Motor neuron (in vitro differentiated cells): ENCODE measurements at regions not wholly inside any gene's neighbourhood (a gene's known extent, or its start where the extent isn't known, plus 50 kb on each side); places are given as distances from the start of the nearest gene placed in this dataset.

Experiments
- ATAC-seq, 8 experiments: fragments of 200-7000 bp; cut with Tn5 transposase; replicated peaks in 6 of 8; 2 replicates each; pipeline ENCODE4 v1.8.0; 2021; ENCODE audit warnings: mild to moderate bottlenecking in 8 of 8, moderate library complexity in 8 of 8
- H3K27ac ChIP-seq, 2 donors: fragments of 250-450 bp; sonication (Bioruptor Pico); 2 replicates each; pipeline ENCODE4 v1.9.0; 2021; ENCODE audit warnings: antibody characterized with exemption in 2 of 2, mild to moderate bottlenecking in 2 of 2, moderate library complexity in 1 of 2
- H3K4me1 ChIP-seq, 2 donors: fragments of 250-450 bp; sonication (Bioruptor Pico); replicated peaks in 1 of 2; 2 replicates each; pipeline ENCODE4 v1.6.1; 2021; ENCODE audit warnings: antibody characterized with exemption in 2 of 2, mild to moderate bottlenecking in 2 of 2, moderate library complexity in 1 of 2
- H3K4me3 ChIP-seq, 5 donors: fragments of 250-450 bp; sonication (Bioruptor Pico); 2 replicates each; pipeline ENCODE4 v1.9.0; 2021; ENCODE audit warnings: antibody characterized with exemption in 5 of 5, mild to moderate bottlenecking in 5 of 5, moderate library complexity in 4 of 5
- WGBS, 10 experiments: fragments of 450-650 bp; shearing (Covaris generic); methylation state at CpG; one replicate each; pipeline ENCODE4 v1.0.0; 2022; 5-methylcytosine and 5-hydroxymethylcytosine counted together
- in situ Hi-C, 9 experiments: fragments of 400-800 bp; cut with MboI; loops; one replicate each; pipeline ENCODE4 v1.15.0; 2021; ENCODE audit warnings: low sequenced_read_pairs in 9 of 9, low pct_unique_long_range_greater_than_20kb in 2 of 9; ENCODE audit not compliant: unreplicated experiment in 9 of 9

GRCh38 chr4:90007494-90008167, 113.0 kb downstream of the MMRN1 start:
- Histone ChIP-seq H3K4me3 (no peak overlapping the region), H3K27ac (no peak overlapping the region), H3K4me1 (peaks cover 0 to 6% of the 10 kb centered on the region in 2 donors)
- WGBS, 10 experiments: 0 to 94% (median 40%) methylated on average over 1 to 3 of the region's 3 CpGs; no CpG with 5 or more reads in 5 of the 10 experiments
- no peak for ATAC-seq
- in situ Hi-C loops: loop anchor here in 2 of 9 experiments (25.0 kb wide), 1 partner anchor 280 kb away; no protein-coding TSS in a partner anchor

- 0 to 100% (median 88%) methylated on average over 1 to 4 of the region's 4 CpGs for WGBS, 10 experiments
These were observed 114.3 kb upstream of the CCSER1 start for GRCh38 chr4:90012918-90013317.

GRCh38 chr4:90024519-90024918, 102.7 kb upstream of the CCSER1 start:
- no peak for ATAC-seq
- WGBS, 10 experiments: 0 to 100% (median 85%) methylated on average over 1 of the region's 1 CpG; no CpG with 5 or more reads in 2 of the 10 experiments
- Histone ChIP-seq H3K4me3 (no peak overlapping the region), H3K27ac (no peak overlapping the region), H3K4me1 (no peaks in the 10 kb centered on the region)
- in situ Hi-C loops: loop anchor here in 2 of 9 experiments (25.0 kb wide), 1 partner anchor 263 kb away; no protein-coding TSS in a partner anchor

More at GRCh38 chr4:90012918-90013317, 114.3 kb upstream of the CCSER1 start:
- in situ Hi-C loops: loop anchor here in 2 of 9 experiments (25.0 kb wide), 1 partner anchor 274 kb away; no protein-coding TSS in a partner anchor
- Histone ChIP-seq H3K4me1 (no peaks in the 10 kb centered on the region), H3K4me3 (no peak overlapping the region), H3K27ac (no peak overlapping the region)
- no peak for ATAC-seq

- 0 to 92% (median 43%) methylated on average over 1 of the region's 1 CpG for WGBS, 10 experiments
- ATAC-seq: no peak
- Histone ChIP-seq H3K4me1 (peaks cover 0 to 5% of the 10 kb centered on the region in 2 donors), H3K27ac (no peak overlapping the region), H3K4me3 (no peak overlapping the region)
- in situ Hi-C loops: no loop called here
These were observed 101.9 kb upstream of the CCSER1 start for GRCh38 chr4:90025248-90025647.

GRCh38 chr4:90027565-90027964, 99.6 kb upstream of the CCSER1 start:
- 0 to 100% (median 50%) methylated on average over 1 to 2 of the region's 2 CpGs; no CpG with 5 or more reads in 2 of the 10 experiments for WGBS, 10 experiments
- H3K27ac ChIP-seq: no peak overlapping the region
- H3K4me1 ChIP-seq: peaks cover 0 to 8% of the 10 kb centered on the region in 2 donors
- in situ Hi-C loops: no loop called here
- no peak overlapping the region for H3K4me3 ChIP-seq
- ATAC-seq: no peak

GRCh38 chr4:90028460-90028859, 98.7 kb upstream of the CCSER1 start:
- Histone ChIP-seq H3K4me1 (peaks cover 0 to 8% of the 10 kb centered on the region in 2 donors), H3K4me3 (no peak overlapping the region), H3K27ac (no peak overlapping the region)
- in situ Hi-C loops: no loop called here
- WGBS, 10 experiments: 27 to 100% (median 64%) methylated on average over 2 of the region's 2 CpGs; no CpG with 5 or more reads in 6 of the 10 experiments
- no peak for ATAC-seq

GRCh38 chr4:90030202-90030601, 97.0 kb upstream of the CCSER1 start:
- Histone ChIP-seq H3K27ac (no peak overlapping the region), H3K4me3 (no peak overlapping the region), H3K4me1 (peaks cover 0 to 8% of the 10 kb centered on the region in 2 donors)
- WGBS, 10 experiments: 14 to 100% (median 81%) methylated on average over 1 to 3 of the region's 3 CpGs; no CpG with 5 or more reads in 2 of the 10 experiments
- in situ Hi-C loops: no loop called here
- ATAC-seq: no peak

GRCh38 chr4:90030953-90031352, 96.2 kb upstream of the CCSER1 start:
- no peak overlapping the region for H3K4me3 ChIP-seq
- H3K27ac ChIP-seq: no peak overlapping the region
- peak in 3 of 8 experiments; percentile 50 to 75 (median 52) for ATAC-seq
- 0 to 95% (median 40%) methylated on average over 1 to 3 of the region's 3 CpGs; no CpG with 5 or more reads in 1 of the 10 experiments for WGBS, 10 experiments
- H3K4me1 ChIP-seq: peaks cover 0 to 8% of the 10 kb centered on the region in 2 donors
- in situ Hi-C loops: no loop called here

GRCh38 chr4:90039122-90039521, 88.1 kb upstream of the CCSER1 start:
- Histone ChIP-seq H3K4me3 (no peak overlapping the region), H3K4me1 (peaks cover 0 to 17% of the 10 kb centered on the region in 2 donors), H3K27ac (no peak overlapping the region)
- 0 to 95% (median 59%) methylated on average over 1 to 5 of the region's 7 CpGs; no CpG with 5 or more reads in 2 of the 10 experiments for WGBS, 10 experiments
- in situ Hi-C loops: no loop called here
- no peak for ATAC-seq

- no peak for ATAC-seq
- no peak overlapping the region for H3K4me3 ChIP-seq
- H3K27ac ChIP-seq: no peak overlapping the region
- 0 to 100% (median 75%) methylated on average over 1 to 3 of the region's 3 CpGs; no CpG with 5 or more reads in 1 of the 10 experiments for WGBS, 10 experiments
- peaks cover 0 to 2% of the 10 kb centered on the region in 2 donors for H3K4me1 ChIP-seq
- in situ Hi-C loops: no loop called here
These were observed 75.2 kb upstream of the CCSER1 start for GRCh38 chr4:90051999-90052398.

- in situ Hi-C loops: no loop called here
- Histone ChIP-seq H3K4me1 (no peaks in the 10 kb centered on the region), H3K27ac (no peak overlapping the region), H3K4me3 (no peak overlapping the region)
- 0 to 100% (median 49%) methylated on average over 1 to 2 of the region's 2 CpGs for WGBS, 10 experiments
- ATAC-seq: peak in 1 of 8 experiments; percentile 35
These were observed 70.1 kb upstream of the CCSER1 start for GRCh38 chr4:90057091-90057490.

GRCh38 chr4:90060039-90060438, 67.2 kb upstream of the CCSER1 start:
- in situ Hi-C loops: no loop called here
- no peak for ATAC-seq

GRCh38 chr4:90061881-90062280, 65.3 kb upstream of the CCSER1 start:
- H3K4me3 ChIP-seq: no peak overlapping the region
- ATAC-seq: no peak
- H3K27ac ChIP-seq: no peak overlapping the region
- in situ Hi-C loops: no loop called here
- 0 to 100% (median 46%) methylated on average over 1 of the region's 1 CpG; no CpG with 5 or more reads in 2 of the 10 experiments for WGBS, 10 experiments
- peaks cover 0 to 2% of the 10 kb centered on the region in 2 donors for H3K4me1 ChIP-seq

More at GRCh38 chr4:90060039-90060438, 67.2 kb upstream of the CCSER1 start:
- Histone ChIP-seq H3K4me1 (peaks cover 0 to 2% of the 10 kb centered on the region in 2 donors), H3K27ac (no peak overlapping the region), H3K4me3 (no peak overlapping the region)
- WGBS, 10 experiments: 21 to 100% (median 95%) methylated on average over 1 to 4 of the region's 4 CpGs
